ENCODE measurements at regions not wholly inside any gene's neighbourhood (a gene's known extent, or its start where the extent isn't known, plus 50 kb on each side); places are given as distances from the start of the nearest gene placed in this dataset.
A peak's percentile ranks its signal among the peaks of the same experiment; 100 is the strongest.

- WGBS = 60% methylated on average over 18 of the region's 18 CpGs
- Histone ChIP-seq H3K27ac (ENCODE audit: low read depth) (no peak overlapping the region), H3K4me3 (ENCODE audit: low read depth, low read length) (no peak overlapping the region), H3K4me1 (ENCODE audit: insufficient read depth) (no peaks in the 10 kb centered on the region), H3K36me3 (ENCODE audit: insufficient read depth) (no peaks in the 10 kb centered on the region)
- no peak for DNase-seq (ENCODE audit: extremely low spot score)
Measured at GRCh38 chr1:5704561-5705514, 287.4 kb downstream of the NPHP4 start.

DNA sequence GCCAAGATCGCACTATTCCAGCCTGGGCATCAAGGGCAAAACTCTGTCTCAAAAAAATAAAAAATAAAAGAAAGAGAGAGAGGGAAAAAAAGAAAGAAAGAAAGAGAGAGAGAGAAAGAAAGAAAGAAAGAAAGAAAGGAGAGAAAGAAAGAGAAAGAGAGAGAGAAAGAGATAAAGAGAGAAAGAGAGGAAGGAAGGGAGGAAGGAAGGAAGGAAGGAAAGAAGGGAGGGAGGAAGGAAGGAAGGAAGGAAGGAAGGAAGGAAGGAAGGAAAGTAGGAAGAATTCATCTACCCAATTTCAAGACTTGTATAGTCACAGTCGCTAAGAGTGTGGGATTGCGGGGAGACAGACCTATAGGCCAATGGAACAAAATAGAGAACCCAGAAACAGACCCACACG, 290.6 kb downstream of the NPHP4 start:
- 83% methylated on average over 4 of the region's 4 CpGs for WGBS
- Histone ChIP-seq H3K4me1 (ENCODE audit: insufficient read depth) (no peaks in the 10 kb centered on the region), H3K36me3 (ENCODE audit: insufficient read depth) (no peaks in the 10 kb centered on the region), H3K27ac (ENCODE audit: low read depth) (no peak overlapping the region), H3K4me3 (ENCODE audit: low read depth, low read length) (no peak overlapping the region)
- DNase-seq (ENCODE audit: extremely low spot score) = no peak

GRCh38 chr1:5693568-5693967, 298.7 kb downstream of the NPHP4 start:
- no peak for DNase-seq (ENCODE audit: extremely low spot score)
- WGBS = 84% methylated on average over 9 of the region's 9 CpGs

DNA sequence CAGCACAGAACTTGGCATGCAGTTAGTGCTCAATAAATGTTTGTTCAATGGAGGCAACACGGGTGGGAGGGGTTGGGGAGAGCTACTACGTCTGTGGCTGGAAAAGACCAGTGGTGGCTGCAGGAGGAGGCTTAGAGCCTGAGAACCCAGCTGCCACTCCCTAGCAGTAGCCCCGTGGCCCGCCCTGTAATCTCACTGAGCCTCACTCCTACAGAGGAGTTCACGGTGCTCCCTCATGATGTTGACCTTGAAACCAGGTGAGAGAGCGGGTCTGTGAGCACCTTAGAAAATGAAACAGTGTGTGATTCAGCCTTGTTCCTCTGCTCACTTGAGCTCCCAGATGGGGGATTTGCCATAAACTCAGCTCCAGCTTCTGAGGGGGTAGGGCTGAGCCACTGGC, 299.6 kb downstream of the NPHP4 start:
- no peak for DNase-seq (ENCODE audit: extremely low spot score)
- 52% methylated on average over 6 of the region's 6 CpGs for WGBS

More at GRCh38 chr1:5693568-5693967, 298.7 kb downstream of the NPHP4 start:
- H3K27ac ChIP-seq (ENCODE audit: low read depth) = no peak overlapping the region
- no peak overlapping the region for H3K4me3 ChIP-seq (ENCODE audit: low read depth, low read length)
- H3K4me1 ChIP-seq (ENCODE audit: insufficient read depth) = no peaks in the 10 kb centered on the region
- H3K36me3 ChIP-seq (ENCODE audit: insufficient read depth) = no peaks in the 10 kb centered on the region

GRCh38 chr1:5691795-5692509, 300.3 kb downstream of the NPHP4 start:
- no peaks in the 10 kb centered on the region for H3K4me1 ChIP-seq (ENCODE audit: insufficient read depth)
- 53% methylated on average over 20 of the region's 20 CpGs for WGBS
- no peak for DNase-seq (ENCODE audit: extremely low spot score)
- H3K4me3 ChIP-seq (ENCODE audit: low read depth, low read length) = no peak overlapping the region
- H3K27ac ChIP-seq (ENCODE audit: low read depth) = no peak overlapping the region
- no peaks in the 10 kb centered on the region for H3K36me3 ChIP-seq (ENCODE audit: insufficient read depth)

More for the DNA sequence above, 299.6 kb downstream of the NPHP4 start:
- Histone ChIP-seq H3K4me3 (ENCODE audit: low read depth, low read length) (no peak overlapping the region), H3K36me3 (ENCODE audit: insufficient read depth) (no peaks in the 10 kb centered on the region), H3K4me1 (ENCODE audit: insufficient read depth) (no peaks in the 10 kb centered on the region), H3K27ac (ENCODE audit: low read depth) (no peak overlapping the region)

DNA sequence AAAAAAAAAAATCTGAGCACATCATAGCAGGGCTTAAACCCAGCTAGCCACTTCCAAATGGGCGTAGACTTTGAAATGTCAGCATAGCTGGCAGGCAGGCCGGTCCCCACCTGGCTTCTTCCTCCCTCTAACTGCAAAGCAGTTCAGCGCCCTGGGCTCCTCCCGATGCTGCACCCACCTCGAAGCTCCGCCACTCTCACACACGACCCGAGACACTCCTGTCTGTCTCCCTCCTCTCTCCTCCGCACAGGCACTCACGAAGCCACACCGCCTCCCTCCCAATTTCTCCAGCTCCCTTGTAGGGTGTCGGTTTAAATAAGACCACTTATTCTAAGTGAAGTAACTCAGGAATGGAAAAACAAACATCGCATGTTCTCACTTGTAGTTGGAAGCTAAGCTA, 301.3 kb downstream of the NPHP4 start:
- no peak for DNase-seq (ENCODE audit: extremely low spot score)
- no peaks in the 10 kb centered on the region for H3K4me1 ChIP-seq (ENCODE audit: insufficient read depth)
- no peaks in the 10 kb centered on the region for H3K36me3 ChIP-seq (ENCODE audit: insufficient read depth)
- no peak overlapping the region for H3K4me3 ChIP-seq (ENCODE audit: low read depth, low read length)
- 66% methylated on average over 13 of the region's 13 CpGs for WGBS
- H3K27ac ChIP-seq (ENCODE audit: low read depth) = no peak overlapping the region

DNA sequence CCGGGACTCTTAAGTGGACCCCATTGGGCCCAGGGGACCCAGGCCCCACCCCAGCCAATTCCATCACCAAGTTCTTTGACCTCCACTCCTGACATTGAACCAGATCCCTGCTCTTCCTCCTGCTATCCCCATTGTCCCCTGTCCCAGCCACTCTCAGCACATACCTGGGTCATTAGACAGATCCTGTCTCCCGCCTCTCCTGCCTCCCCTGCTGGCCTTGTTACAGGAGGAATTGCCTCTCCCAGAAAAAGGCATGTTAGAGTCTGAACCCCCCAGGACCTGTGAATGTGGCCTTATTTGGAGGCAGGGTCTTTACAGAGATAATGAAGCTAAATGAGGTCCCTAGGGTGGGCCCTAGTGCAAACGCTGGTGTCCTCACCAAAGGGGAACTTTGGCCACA, 301.9 kb downstream of the NPHP4 start:
- no peak overlapping the region for H3K4me3 ChIP-seq (ENCODE audit: low read depth, low read length)
- no peaks in the 10 kb centered on the region for H3K36me3 ChIP-seq (ENCODE audit: insufficient read depth)
- 78% methylated on average over 3 of the region's 3 CpGs for WGBS
- no peak overlapping the region for H3K27ac ChIP-seq (ENCODE audit: low read depth)
- DNase-seq (ENCODE audit: extremely low spot score) = no peak
- H3K4me1 ChIP-seq (ENCODE audit: insufficient read depth) = no peaks in the 10 kb centered on the region

DNA sequence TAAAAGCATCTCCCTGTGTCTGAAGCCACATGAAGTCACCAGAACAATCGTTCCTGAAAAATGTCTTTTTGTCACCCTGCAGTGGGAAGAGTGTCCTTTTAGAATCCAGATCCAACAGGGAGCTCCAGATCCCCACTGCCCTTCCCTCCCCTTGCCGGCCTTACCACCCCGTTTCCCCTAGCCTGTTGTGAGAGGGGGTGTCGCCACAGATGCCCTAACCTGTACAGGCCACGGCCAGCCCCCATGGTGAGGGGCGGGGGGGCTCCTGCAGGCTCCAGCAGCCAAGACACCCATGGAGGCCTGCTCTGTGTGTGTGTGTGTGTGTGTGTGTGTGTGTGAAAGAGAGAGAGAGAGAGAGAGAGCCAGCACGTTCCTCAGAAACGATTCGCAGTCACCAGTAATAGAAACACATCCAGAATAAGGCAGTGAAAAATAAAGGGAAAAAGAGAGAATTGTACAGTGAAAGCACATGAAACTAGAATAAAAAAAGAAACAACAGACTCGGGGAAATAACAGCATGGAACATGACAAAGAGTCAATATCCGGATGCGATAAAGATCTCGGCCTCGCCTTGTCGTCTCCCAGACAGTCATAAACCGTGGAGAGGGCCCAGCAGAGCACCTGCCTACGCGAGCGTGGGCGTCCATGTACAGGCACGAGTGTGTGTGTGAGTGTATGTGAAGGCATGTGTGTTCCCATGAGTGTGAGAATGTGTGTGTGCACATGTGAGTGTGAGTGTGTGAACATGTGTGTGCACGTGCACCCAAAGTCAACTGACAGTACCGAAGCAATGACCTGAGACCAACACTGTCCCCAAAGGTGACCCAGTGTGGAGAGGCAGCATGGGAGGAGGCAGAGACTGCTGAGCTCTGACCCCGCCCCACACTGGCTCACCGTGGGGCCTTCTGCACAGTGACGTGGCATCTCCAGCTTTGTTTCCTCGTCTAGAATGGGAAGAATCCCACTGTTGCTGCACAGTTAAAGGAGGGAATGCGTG, 303.8 kb downstream of the NPHP4 start:
- H3K4me3 ChIP-seq (ENCODE audit: low read depth, low read length) = no peak overlapping the region
- H3K4me1 ChIP-seq (ENCODE audit: insufficient read depth) = no peaks in the 10 kb centered on the region
- 64% methylated on average over 28 of the region's 28 CpGs for WGBS
- peak; percentile 37 for DNase-seq (ENCODE audit: extremely low spot score)
- H3K27ac ChIP-seq (ENCODE audit: low read depth) = no peak overlapping the region
- no peaks in the 10 kb centered on the region for H3K36me3 ChIP-seq (ENCODE audit: insufficient read depth)

DNA sequence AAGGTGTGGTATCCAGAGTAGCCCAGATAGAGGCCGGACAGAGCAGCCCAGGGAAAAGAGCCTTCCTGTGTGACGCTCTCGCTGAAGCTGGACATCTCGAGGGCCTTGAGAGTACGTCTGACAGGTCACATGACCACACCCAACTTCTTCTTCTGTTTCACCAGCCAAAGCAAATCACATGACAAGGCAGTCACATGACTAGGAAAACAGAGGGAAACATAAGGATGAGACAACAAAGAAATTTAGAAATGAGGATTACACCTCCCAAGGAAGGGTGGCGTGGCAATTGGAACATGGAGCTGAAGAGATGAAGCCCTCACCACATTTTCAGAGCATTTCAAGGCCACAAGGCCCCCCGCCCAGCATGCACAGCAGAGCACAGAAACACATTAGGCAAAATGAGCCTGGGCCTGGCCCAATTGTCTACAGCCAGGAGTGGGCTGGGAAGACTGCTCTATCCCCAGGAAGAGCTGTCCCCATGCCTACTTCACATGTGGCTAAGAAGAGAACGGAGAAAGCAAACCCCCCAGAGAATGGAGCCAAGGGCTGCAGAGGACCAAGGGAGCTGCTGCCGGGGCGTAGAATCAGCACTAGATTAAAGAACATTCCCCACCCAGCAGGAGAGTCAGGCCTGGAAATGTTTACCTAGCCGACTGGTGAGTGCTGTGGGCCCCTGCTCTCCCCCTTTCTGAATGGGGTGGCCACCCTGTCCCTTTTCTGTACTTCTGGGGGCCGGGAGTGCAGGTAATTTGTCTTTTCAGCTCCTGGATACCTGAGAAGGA, 305.1 kb downstream of the NPHP4 start:
- no peak for DNase-seq (ENCODE audit: extremely low spot score)
- Histone ChIP-seq H3K36me3 (ENCODE audit: insufficient read depth) (no peaks in the 10 kb centered on the region), H3K27ac (ENCODE audit: low read depth) (no peak overlapping the region), H3K4me1 (ENCODE audit: insufficient read depth) (no peaks in the 10 kb centered on the region), H3K4me3 (ENCODE audit: low read depth, low read length) (no peak overlapping the region)
- WGBS = 85% methylated on average over 12 of the region's 12 CpGs

DNA sequence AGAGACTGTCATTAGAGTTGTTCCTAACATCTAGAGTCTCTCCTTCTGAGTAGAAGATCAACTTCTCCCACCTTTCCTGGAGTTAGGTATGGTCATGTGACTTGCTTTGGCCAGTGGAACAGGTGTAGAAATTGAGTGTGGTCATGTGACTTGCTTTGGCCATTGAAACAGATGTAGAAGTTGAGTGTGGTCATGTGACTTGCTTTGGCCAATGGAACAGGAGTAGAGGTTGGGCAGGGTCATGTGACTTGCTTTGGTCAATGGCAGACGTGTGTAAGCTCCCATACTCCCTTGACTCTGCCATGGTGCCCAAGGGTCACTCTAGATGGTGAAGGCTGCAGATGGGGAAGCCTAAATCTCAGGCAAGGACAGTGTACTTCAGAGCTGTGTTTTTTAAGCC, 306.0 kb downstream of the NPHP4 start:
- no peak overlapping the region for H3K4me3 ChIP-seq (ENCODE audit: low read depth, low read length)
- no peaks in the 10 kb centered on the region for H3K36me3 ChIP-seq (ENCODE audit: insufficient read depth)
- 61% methylated on average over 1 of the region's 1 CpG for WGBS
- no peak for DNase-seq (ENCODE audit: extremely low spot score)
- H3K4me1 ChIP-seq (ENCODE audit: insufficient read depth) = no peaks in the 10 kb centered on the region
- H3K27ac ChIP-seq (ENCODE audit: low read depth) = no peak overlapping the region

GRCh38 chr1:5685446-5686040, 306.7 kb downstream of the NPHP4 start:
- whole genome bisulfite sequencing = 67% methylated on average over 10 of the region's 10 CpGs
- no peaks in the 10 kb centered on the region for H3K4me1 ChIP-seq (ENCODE audit: insufficient read depth)
- no peaks in the 10 kb centered on the region for H3K36me3 ChIP-seq (ENCODE audit: insufficient read depth)
- H3K4me3 ChIP-seq (ENCODE audit: low read depth, low read length) = no peak overlapping the region
- DNase-seq (ENCODE audit: extremely low spot score) = no peak
- H3K27ac ChIP-seq (ENCODE audit: low read depth) = no peak overlapping the region

GRCh38 chr1:5684791-5685190, 307.4 kb downstream of the NPHP4 start:
- Histone ChIP-seq H3K36me3 (ENCODE audit: insufficient read depth) (no peaks in the 10 kb centered on the region), H3K4me1 (ENCODE audit: insufficient read depth) (no peaks in the 10 kb centered on the region), H3K27ac (ENCODE audit: low read depth) (no peak overlapping the region), H3K4me3 (ENCODE audit: low read depth, low read length) (no peak overlapping the region)
- no peak for DNase-seq (ENCODE audit: extremely low spot score)
- 80% methylated on average over 11 of the region's 11 CpGs for WGBS

Measured in urinary bladder (tissue), 3 donors.